Gastrocnemius medialis (tissue), 4 donors: ENCODE measurements at regions not wholly inside any gene's neighbourhood (a gene's known extent, or its start where the extent isn't known, plus 50 kb on each side); places are given as distances from the start of the nearest gene placed in this dataset.

Experiments
- ATAC-seq, 2 donors: fragments of 150-250 bp; one replicate each; pipeline ENCODE4 v1.9.1; 2016
- DNase-seq, 2 donors: peaks; one replicate each; pipeline ENCODE4 v3.0.0-alpha.2; 2019
- H3K27ac ChIP-seq, 4 donors: fragments of 200-600 bp; sonication (generic); 1 replicate in 1 of 4; 2 replicates in 3 of 4; pipeline ENCODE4 v1.5.1; 2016 to 2018; ENCODE audit warnings: mild to moderate bottlenecking in 2 of 4, moderate library complexity in 1 of 4
- H3K27me3 ChIP-seq, 3 donors: fragments of 200-600 bp; sonication (generic) in 2 of 3; 1 replicate in 1 of 3; 2 replicates in 2 of 3; pipeline versions ENCODE4 v1.5.1 to v1.6.0; 2016 to 2019; ENCODE audit warnings: mild to moderate bottlenecking in 1 of 3, moderate library complexity in 1 of 3
- H3K36me3 ChIP-seq, 2 donors: fragments of 200-600 bp; sonication (generic) in 1 of 2; one replicate each; pipeline ENCODE4 v1.5.1; 2017 to 2018
- H3K4me1 ChIP-seq, 2 donors: fragments of 200-600 bp; sonication (generic) in 1 of 2; one replicate each; pipeline ENCODE4 v1.5.1; 2016 to 2017; ENCODE audit warnings: mild to moderate bottlenecking in 2 of 2
- H3K4me3 ChIP-seq, 4 donors: fragments of 200-600 bp; sonication (generic) in 3 of 4; 1 replicate in 1 of 4; 2 replicates in 3 of 4; pipeline ENCODE4 v1.5.1; 2016 to 2019; ENCODE audit warnings: mild to moderate bottlenecking in 2 of 4
- H3K9me3 ChIP-seq, 3 donors: fragments of 200-600 bp; sonication (generic) in 2 of 3; 1 replicate in 1 of 3; 2 replicates in 2 of 3; pipeline ENCODE4 v1.5.1; 2016 to 2019
- POLR2A ChIP-seq, 2 donors: fragments of 450-650 bp; IDR thresholded peaks; one replicate each; pipeline ENCODE4 v1.6.1; 2017; ENCODE audit warnings: antibody characterized with exemption in 2 of 2, mild to moderate bottlenecking in 2 of 2, moderate library complexity in 2 of 2
- in situ Hi-C, 4 donors: fragments of 200-750 bp; cut with MboI; loops; one replicate each; pipeline versions ENCODE4 v1.15.0 to v1.8.0; 2017; ENCODE audit warnings: low sequenced_read_pairs in 4 of 4
- intact Hi-C: fragments of 100-400 bp; cut with DNase I; formaldehyde crosslinking; loops from one replicate; pipeline ENCODE4 v1.15.1; 2023; ENCODE audit warnings: low total_unique reads
- TF ChIP-seq, protein P1 (sequence below), 5 experiments: fragments of 450-650 bp in 3 of 5; fragments of 200-600 bp in 2 of 5; sonication (generic) in 2 of 5; IDR thresholded peaks in 4 of 5; conservative IDR thresholded peaks in 1 of 5; 1 replicate in 4 of 5; 2 replicates in 1 of 5; pipeline ENCODE4 v1.5.1; 2016 to 2019; ENCODE audit warnings: antibody characterized with exemption in 5 of 5, mild to moderate bottlenecking in 3 of 5, moderate library complexity in 3 of 5

DNA sequence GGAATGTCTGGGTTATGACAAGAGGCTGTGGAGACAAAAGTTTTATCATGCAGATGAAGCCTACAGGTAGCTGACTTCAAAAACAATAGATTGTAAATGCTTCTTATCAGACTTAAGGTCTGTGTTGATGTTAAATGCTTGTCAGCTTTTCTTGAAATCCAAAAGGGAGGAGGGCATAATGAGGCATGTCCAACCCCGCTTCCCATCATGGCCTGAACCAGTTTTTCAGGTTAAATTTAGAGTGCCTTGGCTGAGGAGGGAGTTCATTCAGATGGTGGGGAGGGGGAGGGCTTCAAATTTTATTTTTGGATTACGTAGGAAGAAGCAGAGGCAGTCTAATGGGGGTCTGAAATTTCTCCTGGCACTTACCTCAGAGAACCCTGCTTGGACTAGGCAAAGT, 207.7 kb upstream of the HDX start:
- Histone ChIP-seq H3K4me3 (no peak overlapping the region), H3K4me1 (no peaks in the 10 kb centered on the region), H3K9me3 (no peaks in the 10 kb centered on the region), H3K36me3 (no peaks in the 10 kb centered on the region), H3K27me3 (no peaks in the 10 kb centered on the region), H3K27ac (no peak overlapping the region)
- intact Hi-C loops: no loop called here
- no peak for TF ChIP-seq POLR2A (IDR thresholded peaks at IDR 0.05)
- TF ChIP-seq, protein P1, sequence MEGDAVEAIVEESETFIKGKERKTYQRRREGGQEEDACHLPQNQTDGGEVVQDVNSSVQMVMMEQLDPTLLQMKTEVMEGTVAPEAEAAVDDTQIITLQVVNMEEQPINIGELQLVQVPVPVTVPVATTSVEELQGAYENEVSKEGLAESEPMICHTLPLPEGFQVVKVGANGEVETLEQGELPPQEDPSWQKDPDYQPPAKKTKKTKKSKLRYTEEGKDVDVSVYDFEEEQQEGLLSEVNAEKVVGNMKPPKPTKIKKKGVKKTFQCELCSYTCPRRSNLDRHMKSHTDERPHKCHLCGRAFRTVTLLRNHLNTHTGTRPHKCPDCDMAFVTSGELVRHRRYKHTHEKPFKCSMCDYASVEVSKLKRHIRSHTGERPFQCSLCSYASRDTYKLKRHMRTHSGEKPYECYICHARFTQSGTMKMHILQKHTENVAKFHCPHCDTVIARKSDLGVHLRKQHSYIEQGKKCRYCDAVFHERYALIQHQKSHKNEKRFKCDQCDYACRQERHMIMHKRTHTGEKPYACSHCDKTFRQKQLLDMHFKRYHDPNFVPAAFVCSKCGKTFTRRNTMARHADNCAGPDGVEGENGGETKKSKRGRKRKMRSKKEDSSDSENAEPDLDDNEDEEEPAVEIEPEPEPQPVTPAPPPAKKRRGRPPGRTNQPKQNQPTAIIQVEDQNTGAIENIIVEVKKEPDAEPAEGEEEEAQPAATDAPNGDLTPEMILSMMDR (IDR thresholded peaks at IDR 0.05 in 4 of 5, conservative IDR thresholded peaks at IDR 0.05 in 1 of 5): no peak
- ATAC-seq (no peak), DNase-seq (no peak)
- in situ Hi-C loops: no loop called here

DNA sequence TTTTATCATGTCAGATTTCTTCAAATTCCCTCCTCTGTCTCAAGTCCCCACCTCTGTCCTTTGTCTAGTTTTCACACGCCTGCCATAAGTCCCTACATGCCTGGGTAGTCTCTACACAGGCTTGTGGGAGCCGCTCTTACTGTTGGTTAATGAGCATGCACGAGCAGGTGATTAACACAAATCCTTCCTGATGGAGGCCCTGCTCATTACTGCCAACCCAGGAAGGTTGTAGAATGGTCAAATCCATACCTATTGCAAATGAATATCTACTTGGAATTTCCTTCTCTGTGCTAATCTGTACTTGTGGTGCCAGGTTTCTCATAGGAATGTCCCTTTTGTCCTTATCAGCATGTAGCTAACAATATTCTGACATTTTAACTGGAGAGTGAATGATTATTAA, 208.4 kb upstream of the HDX start:
- TF ChIP-seq POLR2A (IDR thresholded peaks at IDR 0.05): no peak
- TF ChIP-seq, protein P1 (IDR thresholded peaks at IDR 0.05 in 4 of 5, conservative IDR thresholded peaks at IDR 0.05 in 1 of 5): no peak
- intact Hi-C loops: no loop called here
- Histone ChIP-seq H3K9me3 (no peaks in the 10 kb centered on the region), H3K4me3 (no peak overlapping the region), H3K36me3 (no peaks in the 10 kb centered on the region), H3K4me1 (no peaks in the 10 kb centered on the region), H3K27ac (no peak overlapping the region), H3K27me3 (no peaks in the 10 kb centered on the region)
- in situ Hi-C loops: no loop called here
- ATAC-seq: no peak
- no peak for DNase-seq

DNA sequence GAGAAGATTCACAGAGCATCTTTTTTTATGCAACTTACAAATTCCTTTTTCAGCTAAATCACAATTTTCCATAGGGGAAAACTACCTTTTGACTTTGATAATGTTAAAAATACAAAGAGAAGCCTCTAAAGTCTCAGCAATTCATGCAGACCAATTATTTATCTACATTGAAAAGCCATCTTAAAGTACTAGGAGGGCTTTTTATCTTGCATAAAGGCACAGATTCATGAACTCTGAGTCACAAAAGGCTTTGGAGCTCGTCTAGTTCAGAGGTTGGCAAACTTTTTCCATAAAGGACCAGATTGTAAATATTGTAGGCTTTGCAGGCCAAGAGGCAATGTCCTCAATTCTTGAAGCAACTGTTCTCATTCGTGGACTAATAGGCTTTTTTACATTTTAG, 210.4 kb upstream of the HDX start:
- intact Hi-C loops (no loop called here), in situ Hi-C loops (no loop called here)
- TF ChIP-seq, protein P1 (IDR thresholded peaks at IDR 0.05 in 4 of 5, conservative IDR thresholded peaks at IDR 0.05 in 1 of 5): no peak
- TF ChIP-seq POLR2A (IDR thresholded peaks at IDR 0.05): no peak
- no peak overlapping the region for H3K4me3 ChIP-seq
- H3K9me3 ChIP-seq: no peaks in the 10 kb centered on the region
- DNase-seq (no peak), ATAC-seq (no peak)
- H3K27me3 ChIP-seq: no peaks in the 10 kb centered on the region
- no peaks in the 10 kb centered on the region for H3K36me3 ChIP-seq
- no peaks in the 10 kb centered on the region for H3K4me1 ChIP-seq
- no peak overlapping the region for H3K27ac ChIP-seq

DNA sequence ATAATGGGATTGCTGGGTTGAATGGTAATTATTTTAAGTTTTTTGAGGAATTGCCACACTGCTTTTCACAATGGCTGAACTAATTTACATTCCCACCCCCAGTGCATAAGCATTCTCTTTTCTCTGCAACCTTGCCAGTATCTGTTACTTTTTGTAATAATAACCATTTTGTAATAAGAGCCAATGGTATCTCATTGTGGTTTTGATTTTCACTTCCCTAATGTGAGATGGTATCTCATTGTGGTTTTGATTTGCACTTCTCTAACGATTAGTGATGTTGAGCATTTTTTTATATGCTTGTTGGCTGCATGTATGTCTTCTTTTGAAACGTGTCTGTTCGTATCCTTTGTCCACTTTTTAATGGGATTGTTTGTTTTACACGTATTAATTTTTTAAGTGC, 213.1 kb upstream of the HDX start:
- Histone ChIP-seq H3K27me3 (no peaks in the 10 kb centered on the region), H3K36me3 (no peaks in the 10 kb centered on the region), H3K27ac (no peak overlapping the region), H3K4me3 (no peak overlapping the region), H3K9me3 (no peaks in the 10 kb centered on the region), H3K4me1 (no peaks in the 10 kb centered on the region)
- in situ Hi-C loops: no loop called here
- TF ChIP-seq POLR2A (IDR thresholded peaks at IDR 0.05): no peak
- TF ChIP-seq, protein P1 (IDR thresholded peaks at IDR 0.05 in 4 of 5, conservative IDR thresholded peaks at IDR 0.05 in 1 of 5): no peak
- no peak for DNase-seq
- no peak for ATAC-seq
- intact Hi-C loops: no loop called here

DNA sequence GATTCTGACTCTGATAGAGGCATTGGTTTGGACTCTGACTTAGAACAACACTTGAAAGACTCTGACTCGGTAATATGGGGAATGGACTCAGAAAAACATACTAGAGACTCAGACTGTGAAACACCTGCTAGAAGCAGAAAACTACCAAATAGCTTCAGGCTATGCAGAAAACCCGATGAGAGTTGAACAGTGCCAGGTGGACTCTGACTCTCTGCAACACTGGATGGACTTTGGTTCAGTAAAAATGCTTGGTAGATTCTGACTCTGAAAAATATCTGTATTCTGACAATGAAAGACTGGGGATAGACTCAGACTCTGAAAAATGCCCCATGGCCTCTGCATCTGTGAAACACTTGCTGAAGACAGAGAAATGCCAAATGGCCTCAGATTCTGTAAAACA, 215.1 kb upstream of the HDX start:
- DNase-seq (no peak), ATAC-seq (no peak)
- in situ Hi-C loops: no loop called here
- TF ChIP-seq, protein P1 (IDR thresholded peaks at IDR 0.05 in 4 of 5, conservative IDR thresholded peaks at IDR 0.05 in 1 of 5): no peak
- TF ChIP-seq POLR2A (IDR thresholded peaks at IDR 0.05): no peak
- no peak overlapping the region for H3K4me3 ChIP-seq
- H3K27ac ChIP-seq: no peak overlapping the region
- no peaks in the 10 kb centered on the region for H3K4me1 ChIP-seq
- no peaks in the 10 kb centered on the region for H3K36me3 ChIP-seq
- H3K9me3 ChIP-seq: no peaks in the 10 kb centered on the region
- H3K27me3 ChIP-seq: no peaks in the 10 kb centered on the region
- intact Hi-C loops: no loop called here
